Cardiac fibroblast (primary cell): ENCODE measurements at regions not wholly inside any gene's neighbourhood (a gene's known extent, or its start where the extent isn't known, plus 50 kb on each side); places are given as distances from the start of the nearest gene placed in this dataset.
A peak's percentile ranks its signal among the peaks of the same experiment; 100 is the strongest.

Experiments
- DNase-seq, 2 donors: peaks; one replicate each; pipeline versions ENCODE4 v3.0.0 to v3.0.0-alpha.2; 2010; ENCODE audit warnings: low read depth in 2 of 2
- H3K4me3 ChIP-seq, 2 donors: replicated peaks in 1 of 2; 1 replicate in 1 of 2; 2 replicates in 1 of 2; pipeline ENCODE4 v1.5.1; 2011; ENCODE audit warnings: low read depth in 2 of 2, low read length in 2 of 2, mild to moderate bottlenecking in 2 of 2, moderate library complexity in 1 of 2
- TF ChIP-seq, protein P1 (sequence below): IDR thresholded peaks from one replicate; pipeline ENCODE4 v1.5.1; 2011; ENCODE audit warnings: low read depth, mild to moderate bottlenecking, low read length, inconsistent platforms

DNA sequence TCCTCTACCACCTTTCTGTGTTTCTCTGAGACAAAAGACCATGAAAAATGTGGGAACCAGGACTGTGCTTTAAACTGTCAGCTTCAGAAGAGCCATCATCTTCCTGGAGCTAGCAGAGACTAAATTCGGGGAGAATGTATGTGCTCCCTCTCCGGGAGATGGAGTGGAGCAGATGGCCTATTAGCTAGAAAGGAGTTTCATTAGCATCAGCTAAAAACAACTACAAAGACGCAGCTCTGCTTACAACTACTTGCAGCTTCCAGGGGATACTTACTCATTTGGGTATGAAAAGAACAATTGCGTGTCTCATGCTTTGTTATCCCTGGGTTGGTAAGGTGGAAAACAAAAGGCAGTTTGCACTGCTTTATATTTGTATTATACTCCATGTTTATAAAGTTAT is 159.6 kb downstream of the MFSD1 start:
- H3K4me3 ChIP-seq = no peak overlapping the region
- TF ChIP-seq, protein P1, sequence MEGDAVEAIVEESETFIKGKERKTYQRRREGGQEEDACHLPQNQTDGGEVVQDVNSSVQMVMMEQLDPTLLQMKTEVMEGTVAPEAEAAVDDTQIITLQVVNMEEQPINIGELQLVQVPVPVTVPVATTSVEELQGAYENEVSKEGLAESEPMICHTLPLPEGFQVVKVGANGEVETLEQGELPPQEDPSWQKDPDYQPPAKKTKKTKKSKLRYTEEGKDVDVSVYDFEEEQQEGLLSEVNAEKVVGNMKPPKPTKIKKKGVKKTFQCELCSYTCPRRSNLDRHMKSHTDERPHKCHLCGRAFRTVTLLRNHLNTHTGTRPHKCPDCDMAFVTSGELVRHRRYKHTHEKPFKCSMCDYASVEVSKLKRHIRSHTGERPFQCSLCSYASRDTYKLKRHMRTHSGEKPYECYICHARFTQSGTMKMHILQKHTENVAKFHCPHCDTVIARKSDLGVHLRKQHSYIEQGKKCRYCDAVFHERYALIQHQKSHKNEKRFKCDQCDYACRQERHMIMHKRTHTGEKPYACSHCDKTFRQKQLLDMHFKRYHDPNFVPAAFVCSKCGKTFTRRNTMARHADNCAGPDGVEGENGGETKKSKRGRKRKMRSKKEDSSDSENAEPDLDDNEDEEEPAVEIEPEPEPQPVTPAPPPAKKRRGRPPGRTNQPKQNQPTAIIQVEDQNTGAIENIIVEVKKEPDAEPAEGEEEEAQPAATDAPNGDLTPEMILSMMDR = no peak
- DNase-seq = no peak

DNA sequence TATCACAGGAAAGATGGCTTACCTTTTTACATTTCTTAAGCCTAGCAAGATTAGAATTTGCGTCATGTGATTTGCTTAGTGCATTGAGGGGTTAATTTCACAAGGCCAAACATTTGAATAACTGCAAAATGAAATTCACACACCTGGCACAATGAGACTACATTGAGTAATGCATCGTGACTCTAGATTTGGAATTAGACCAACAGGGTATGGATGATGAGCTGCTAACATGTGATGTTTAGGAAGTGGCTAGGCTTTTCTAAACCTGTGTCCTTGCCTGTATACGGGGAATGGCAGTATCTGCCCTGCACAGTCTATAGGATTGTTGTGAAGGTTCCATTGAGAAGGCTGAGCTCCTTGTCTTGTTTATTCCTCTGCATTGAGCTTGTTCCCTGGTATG is 160.1 kb downstream of the MFSD1 start:
- peak in 1 of 2 donors; percentile 1 for DNase-seq
- TF ChIP-seq, protein P1 = no peak
- H3K4me3 ChIP-seq = no peak overlapping the region

DNA sequence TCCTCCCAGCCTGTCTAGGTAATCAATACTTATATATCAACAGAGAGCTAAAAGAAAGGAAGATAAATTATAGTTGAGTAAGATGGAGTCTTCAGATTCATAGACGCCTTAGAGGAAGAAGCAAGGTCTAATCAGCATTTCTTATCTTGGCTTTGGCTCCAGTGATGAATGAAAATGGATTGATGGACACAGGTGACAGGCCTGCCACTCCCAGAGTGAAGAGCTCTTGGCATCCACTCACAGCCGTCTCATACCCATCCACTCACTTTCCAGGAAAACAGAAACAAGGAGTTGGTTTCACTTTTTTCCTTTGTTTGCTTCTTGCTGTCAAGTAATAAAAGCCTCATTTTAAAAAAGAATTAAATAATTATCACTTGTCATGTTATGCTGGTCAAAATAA is 168.2 kb downstream of the MFSD1 start:
- no peak for DNase-seq
- H3K4me3 ChIP-seq = no peak overlapping the region
- TF ChIP-seq, protein P1 = no peak

DNA sequence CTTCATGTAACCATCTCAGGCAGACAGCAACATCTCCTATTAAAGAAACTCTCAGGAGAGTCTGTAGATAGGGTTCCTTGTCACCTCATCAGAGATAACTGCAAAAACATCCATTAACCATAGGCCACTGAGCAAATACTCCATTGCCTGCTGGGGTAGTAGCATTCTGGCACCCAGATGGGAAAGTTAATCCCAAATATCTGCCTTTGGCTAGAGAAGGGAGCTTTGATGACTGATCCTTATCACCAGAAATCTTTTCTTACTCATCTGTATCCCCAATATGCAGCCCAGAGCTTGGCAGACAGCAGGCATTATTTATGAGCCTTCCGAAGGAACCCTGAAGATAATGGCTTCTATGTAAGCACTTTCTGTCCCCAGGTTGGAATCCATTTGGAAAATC is 173.1 kb downstream of the MFSD1 start:
- TF ChIP-seq, protein P1 = no peak
- no peak for DNase-seq
- H3K4me3 ChIP-seq = no peak overlapping the region

DNA sequence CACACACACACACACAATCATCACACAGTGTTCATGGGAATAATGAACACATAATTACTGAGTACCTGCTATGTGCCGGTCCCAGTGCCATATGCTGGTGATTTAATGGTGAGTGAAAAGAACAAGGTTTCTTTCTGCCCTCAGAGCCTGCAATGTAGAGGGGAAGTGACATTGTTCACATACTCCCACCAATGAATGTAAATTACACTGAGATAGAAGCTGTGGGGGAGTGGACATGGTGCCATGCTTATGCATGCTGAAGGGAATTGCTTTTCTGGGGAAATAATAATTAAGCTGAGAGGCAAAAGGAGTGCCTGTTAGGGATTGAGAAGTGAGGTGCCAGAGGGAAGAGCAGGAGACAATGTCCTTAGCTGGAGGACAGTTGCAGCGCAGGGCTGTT is 175.1 kb downstream of the MFSD1 start:
- no peak for DNase-seq
- TF ChIP-seq, protein P1 = no peak

DNA sequence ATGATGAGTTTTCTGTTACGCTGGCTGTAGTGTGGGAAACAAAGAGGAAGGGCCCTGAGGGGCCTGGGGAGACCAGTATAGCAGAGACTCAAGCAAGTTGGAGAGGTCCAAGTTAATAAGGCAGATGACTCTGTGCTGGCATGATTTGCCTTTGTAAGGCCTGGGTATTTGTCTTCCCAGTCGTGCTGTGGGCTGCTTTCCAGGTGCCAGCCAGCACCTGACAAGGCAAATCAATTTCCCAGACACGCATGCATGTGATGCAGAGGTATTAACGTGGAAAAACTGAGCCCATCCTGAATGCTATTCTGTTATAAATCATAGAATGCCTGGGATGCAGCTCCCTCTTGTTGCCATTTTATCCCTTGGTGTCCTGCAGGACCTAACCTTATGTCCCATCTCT is 175.6 kb downstream of the MFSD1 start:
- H3K4me3 ChIP-seq = no peak overlapping the region
- no peak for DNase-seq
- TF ChIP-seq, protein P1 = no peak

More for the DNA sequence above, 175.1 kb downstream of the MFSD1 start:
- H3K4me3 ChIP-seq = no peak overlapping the region
